ENCODE measurements at regions not wholly inside any gene's neighbourhood (a gene's known extent, or its start where the extent isn't known, plus 50 kb on each side); places are given as distances from the start of the nearest gene placed in this dataset.

- no peak for TF ChIP-seq CTCF (IDR thresholded peaks at IDR 0.05; ENCODE audit: insufficient read depth, low read depth, low read length)
- TF ChIP-seq EZH2 (IDR thresholded peaks at IDR 0.05; ENCODE audit: insufficient read depth, low read length) = no peak
Measured at GRCh38 chr3:144358191-144358590, 386.6 kb downstream of the DIPK2A start.

Data from astrocyte (in vitro differentiated cells and primary cell).